NCI-H82 treated with DMSO at 0.1 percent for 48 hours (cell line): ENCODE measurements at regions not wholly inside any gene's neighbourhood (a gene's known extent, or its start where the extent isn't known, plus 50 kb on each side); places are given as distances from the start of the nearest gene placed in this dataset.
"Not testable (repeated sequence)": the region's sequence is repeated elsewhere in the genome, so short reads cannot be mapped to it uniquely, and the experiment has no call there.

Experiments used
- DNase-seq: peaks from one replicate; lab custom pipeline; 2025; ENCODE audit not compliant: unreplicated experiment; lab: John Stamatoyannopoulos, UW

DNA sequence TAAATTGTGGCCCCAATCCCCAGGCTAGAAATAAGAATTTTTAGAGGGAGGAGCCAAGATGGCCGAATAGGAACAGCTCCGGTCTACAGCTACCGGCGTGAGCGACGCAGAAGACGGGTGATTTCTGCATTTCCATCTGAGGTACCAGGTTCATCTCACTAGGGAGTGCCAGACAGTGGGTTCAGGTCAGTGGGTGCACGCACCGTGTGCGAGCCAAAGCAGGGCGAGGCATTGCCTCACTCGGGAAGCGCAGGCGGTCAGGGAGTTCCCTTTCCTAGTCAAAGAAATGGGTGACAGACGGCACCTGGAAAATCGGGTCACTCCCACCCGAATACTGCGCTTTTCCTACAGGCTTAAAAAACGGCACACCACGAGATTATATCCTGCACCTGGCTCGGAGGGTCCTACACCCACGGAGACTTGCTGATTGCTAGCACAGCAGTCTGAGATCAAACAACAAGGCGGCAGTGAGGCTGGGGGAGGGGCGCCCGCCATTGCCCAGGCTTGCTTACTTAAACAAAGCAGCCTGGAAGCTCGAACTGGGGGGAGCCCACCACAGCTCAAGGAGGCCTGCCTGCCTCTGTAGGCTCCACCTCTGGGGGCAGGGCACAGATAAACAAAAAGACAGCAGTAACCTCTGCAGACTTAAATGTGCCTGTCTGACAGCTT, 257.7 kb upstream of the MEIS1 start:
- not testable (repeated sequence) for DNase-seq

DNA sequence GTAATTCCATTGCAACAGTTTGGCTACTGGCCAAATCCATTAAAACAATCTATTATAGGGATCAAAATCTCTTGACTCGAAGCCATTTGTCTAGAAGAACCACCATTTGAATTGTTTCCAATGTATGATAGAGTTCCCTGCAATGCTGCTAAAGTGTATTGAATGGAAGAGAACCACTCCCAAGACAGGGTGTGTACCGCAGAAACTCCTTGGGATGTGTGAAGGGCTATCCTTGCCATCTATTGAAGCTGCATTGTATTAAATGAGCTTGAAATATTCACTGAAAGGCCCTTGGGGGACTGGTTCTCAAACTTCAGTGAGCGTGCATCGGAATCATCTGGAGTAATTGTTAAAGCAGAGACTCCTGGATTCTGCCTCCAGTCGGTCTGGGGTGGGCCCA, 260.4 kb upstream of the MEIS1 start:
- DNase-seq: no peak

DNA sequence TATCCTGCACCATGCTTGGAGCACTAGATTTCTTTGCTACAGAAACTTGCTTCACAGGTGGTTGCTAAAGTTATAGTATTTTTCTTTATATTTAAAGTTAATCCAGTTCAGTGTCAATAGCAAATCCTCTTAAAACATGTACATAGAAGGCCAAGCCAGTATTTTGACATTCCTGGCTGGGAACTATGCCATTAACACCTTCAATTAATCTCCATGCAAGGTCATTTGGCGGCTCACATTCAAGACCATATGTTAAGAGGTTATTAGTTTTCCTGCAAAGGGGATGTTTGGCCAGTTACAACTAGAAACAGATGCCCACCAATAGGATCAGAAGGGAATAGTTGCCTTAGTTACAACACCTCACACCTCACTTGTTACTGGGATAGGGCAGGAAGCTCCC, 261.3 kb upstream of the MEIS1 start:
- peak; percentile 95 for DNase-seq

DNA sequence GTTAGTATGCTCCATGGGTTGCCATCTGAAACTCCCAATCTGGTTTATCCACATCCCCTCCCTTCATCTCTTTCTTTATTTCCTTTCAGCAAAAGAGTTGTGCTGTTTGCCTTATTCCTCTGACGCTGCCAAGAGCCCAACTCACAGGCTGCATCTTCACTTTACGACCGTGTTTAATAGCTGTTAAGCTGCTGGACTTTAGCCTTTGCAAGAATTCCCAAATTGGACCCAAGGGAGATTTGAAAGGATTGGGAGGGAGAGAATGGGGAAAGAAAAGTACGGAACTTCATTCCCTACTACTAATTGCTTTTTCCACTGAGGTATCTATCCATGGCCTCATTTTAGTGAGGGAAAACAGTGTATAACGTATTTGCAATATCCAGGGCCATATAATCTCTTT, 263.4 kb upstream of the MEIS1 start:
- DNase-seq: peak; percentile 11

DNA sequence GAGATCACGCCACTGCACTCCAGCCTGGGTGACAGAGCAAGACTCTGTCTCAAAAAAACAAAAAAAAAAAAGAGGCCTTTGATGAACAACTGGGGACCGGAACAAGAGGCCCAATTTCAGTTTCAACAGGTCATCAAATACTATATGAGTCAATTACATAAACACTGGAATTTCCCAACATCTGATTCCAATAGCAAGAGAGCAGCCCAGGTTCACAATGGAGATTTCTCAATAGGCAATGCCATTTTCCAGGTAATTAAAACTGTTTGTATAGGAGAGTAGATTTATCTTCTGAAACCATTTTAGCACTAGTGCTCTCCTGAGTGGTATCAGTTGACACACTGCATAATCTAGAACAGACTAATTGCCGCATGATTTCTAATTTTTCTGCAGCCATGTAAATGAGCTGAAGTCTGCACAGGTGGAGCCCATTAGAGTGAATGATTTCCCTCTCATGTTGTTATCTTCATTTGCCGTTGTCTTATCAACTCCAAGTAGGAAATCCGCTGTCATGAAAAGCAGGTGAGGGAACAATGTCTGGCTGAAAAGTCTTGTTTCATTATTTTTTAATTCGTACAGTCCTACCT, 264.1 kb upstream of the MEIS1 start:
- no peak for DNase-seq

DNA sequence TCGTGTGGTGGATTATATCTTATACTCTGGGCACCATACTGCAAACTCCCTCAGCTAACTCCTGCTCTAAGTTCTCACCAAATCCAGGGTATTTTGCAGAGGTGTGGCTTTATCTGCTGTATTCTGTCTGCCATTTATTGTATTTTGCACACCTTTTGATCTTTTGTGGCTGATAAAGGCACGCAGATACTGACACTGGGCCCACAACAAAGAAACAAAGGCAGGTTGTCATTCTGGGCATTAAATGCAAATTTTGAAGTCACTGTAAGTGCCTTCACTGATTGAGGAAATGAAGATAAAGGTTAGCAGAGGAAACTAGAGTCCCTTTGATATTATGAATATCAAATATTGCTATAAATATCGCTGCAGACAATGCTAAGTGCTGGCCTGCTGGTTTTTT, 265.8 kb upstream of the MEIS1 start:
- no peak for DNase-seq

DNA sequence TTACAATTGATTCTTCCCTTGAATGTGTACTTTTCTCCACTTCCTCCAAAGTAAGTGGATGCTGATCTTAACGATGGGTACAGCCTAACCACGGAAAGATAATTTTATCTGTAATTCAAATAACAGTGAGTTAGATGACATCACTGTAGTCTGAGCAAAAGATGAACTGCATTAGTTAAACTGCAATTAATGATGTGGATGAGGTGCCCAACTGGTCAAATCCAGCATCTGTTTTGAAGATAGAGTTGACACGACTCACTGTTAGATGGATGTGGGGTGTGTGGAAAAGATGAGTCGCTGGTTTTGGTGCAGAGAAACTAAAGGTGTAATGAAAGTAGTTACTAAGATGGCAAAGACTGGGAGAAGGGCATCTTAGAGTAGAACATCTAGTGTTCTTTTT, 270.5 kb upstream of the MEIS1 start:
- DNase-seq: no peak

DNA sequence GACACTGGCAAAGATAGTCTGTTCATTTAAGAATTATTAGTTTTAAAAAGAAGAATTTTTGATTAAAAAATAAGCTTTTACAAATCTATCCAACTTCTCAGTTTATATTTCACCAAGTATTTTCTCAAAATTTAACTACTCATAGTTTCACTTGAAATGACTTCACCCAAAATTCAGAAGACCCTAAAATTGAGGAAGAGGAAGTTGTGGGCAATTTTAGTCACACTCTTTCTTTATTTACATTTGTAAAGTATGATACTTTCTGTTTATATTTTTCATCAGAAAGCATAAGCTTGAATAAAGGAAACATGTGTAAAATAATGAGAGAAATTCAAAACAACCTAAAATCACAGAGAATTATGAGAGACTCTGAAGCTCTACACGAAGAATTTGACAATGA, 278.8 kb upstream of the MEIS1 start:
- no peak for DNase-seq

DNA sequence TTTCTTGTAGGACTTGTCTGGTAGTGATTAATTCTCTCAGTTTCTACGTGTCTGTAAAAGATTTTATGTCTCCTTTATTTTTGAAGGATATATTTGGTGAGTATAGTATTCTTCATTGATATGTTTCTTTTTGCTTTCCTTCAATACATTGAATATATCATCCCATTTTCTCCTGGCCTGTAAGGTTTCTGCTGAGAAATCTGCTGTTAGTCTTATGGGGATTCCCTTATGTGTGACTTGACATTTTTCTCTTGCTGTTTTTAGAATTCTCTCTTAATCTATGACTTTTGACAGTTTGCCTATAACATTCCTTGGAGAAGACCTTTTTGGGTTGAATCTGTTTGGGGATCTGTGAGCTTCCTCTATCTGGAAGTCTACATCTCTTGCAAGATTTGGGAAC, 281.0 kb upstream of the MEIS1 start:
- DNase-seq: no peak

DNA sequence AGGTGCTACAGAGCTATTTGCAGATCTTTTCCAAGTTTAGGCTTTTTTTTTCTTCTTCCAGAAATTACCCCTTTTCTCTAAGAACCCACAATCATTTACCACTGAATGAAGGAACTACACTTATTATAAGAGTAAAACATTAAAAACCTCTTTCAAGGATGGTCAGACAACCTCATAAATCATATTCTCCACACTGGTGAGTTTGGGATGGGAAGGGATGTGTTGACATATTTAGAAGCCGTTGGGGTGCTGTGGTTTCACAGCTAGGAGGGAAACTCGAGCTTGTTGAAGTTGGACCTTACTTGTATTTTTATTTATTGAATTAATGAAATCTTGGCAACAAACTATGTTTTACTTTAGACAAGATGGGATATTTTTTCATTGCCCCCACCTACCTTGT, 289.4 kb upstream of the MEIS1 start:
- no peak for DNase-seq

DNA sequence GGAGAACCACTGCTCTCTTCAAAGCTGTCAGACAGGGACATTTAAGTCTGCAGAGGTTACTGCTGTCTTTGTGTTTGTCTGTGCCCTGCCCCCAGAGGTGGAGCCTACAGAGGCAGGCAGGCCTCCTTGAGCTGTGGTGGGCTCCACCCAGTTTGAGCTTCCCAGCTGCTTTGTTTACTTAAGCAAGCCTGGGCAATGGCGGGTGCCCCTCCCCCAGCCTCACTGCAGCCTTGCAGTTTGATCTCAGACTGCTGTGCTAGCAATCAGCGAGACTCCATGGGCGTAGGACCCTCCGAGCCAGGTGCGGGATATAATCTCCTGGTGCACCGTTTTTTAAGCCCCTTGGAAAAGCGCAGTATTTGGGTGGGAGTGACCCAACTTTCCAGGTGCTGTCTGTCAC, 290.6 kb upstream of the MEIS1 start:
- not testable (repeated sequence) for DNase-seq

DNA sequence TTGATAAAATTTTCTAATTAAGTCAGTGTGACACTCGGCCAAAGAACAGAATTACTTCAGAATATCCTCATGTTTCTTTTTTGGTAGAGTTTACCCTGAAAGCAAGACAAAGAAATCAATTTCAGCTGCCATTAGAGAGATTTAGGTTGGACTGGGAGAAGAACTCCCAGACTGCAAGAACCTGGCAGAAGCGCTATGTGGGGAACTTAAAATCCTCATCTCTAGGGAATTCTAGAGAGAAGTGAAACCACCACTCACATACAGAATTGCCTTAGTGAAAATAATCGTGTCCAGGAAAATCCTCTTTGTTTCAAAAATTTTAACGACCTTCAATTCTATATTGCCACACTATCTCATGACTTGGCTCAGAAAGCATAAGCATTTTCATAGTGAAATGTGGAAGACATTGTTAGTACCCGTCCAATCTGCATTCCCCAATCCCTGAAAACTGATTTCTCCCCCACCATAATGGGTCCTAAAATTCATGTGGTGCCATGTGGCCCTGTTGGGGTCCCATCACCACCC, 297.3 kb upstream of the MEIS1 start:
- DNase-seq: no peak

DNA sequence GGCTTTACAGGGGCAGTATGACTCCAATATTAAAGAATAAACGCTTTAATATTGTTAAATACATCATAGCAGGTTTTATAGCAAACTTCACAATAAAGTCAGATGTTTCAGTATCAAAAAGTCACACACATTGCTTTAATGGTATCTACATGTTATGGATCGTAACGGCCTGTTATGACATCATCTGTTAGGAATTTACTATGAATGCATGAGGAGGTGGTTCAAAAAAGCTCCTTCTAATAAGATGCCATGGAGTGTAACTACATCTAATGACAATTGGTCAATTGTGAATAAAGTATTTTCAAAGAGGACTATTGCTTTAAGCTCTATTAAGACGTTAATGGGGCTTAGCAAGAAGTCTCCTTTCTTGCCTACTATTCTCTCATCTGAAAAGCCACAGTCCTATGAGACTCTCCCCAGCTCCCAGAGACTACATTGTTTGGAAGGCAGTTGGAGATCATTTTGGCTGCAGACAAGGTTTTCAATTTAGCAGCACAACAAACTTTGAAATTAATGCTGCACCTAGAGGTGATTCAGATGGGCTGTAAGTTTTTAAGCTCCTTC, 300.7 kb upstream of the MEIS1 start:
- DNase-seq: no peak

DNA sequence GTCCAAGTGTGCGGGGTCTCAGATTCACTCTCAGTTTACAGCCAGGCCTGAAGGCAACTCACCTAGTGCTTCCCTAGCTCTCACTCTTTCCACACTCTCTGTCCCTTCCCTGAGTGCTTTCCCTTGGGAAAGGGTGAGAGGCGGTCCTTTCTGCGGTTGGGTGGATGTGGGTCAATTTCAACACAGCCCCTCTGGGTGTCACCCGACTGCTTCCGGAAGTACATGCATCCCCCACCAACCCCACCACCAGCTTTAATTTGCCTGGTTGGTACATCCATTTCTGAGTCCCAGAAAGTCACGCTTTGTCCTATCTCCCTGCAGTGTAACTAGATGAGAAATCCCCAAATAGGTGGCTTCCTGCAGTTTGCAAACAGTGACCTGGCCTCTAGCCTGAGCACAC, 307.3 kb upstream of the MEIS1 start:
- DNase-seq: no peak

DNA sequence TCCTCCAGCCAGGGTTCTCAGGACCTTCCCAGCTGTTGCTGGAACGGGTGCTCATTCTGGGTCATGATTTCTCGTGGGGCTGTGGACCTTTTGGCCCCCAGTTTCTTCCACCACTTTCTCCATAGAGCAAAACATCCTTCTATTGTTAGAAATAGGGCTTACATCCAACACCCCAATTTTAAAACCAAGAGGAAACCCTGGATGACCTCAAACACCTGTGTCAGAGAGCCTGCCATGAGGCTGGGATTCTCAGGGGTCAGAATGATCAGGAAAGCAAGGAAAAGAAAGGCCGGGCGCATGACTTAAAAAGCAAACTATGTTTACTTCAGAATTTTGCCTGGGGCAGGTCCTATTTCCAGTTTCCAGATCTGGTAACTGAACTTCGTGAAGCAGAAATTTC, 307.9 kb upstream of the MEIS1 start:
- no peak for DNase-seq

DNA sequence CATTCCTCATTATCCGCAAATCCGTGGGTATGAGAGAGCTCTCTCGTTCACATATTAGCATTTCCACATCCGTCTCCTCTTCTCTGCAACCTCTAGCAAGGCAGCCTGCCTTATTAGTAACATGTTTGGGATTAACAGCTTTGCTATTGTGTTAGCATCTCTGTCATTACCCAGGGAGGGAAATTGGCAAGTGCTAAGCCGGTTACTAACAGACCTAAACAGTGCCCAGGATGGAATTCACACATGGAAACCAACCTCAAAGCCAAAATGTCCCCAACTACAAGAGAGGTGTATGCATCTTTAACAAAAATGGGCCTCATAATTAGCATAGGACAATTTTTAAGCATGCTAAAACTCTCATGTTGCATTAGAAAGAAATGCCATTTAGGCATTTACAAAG, 309.0 kb upstream of the MEIS1 start:
- peak; percentile 21 for DNase-seq

DNA sequence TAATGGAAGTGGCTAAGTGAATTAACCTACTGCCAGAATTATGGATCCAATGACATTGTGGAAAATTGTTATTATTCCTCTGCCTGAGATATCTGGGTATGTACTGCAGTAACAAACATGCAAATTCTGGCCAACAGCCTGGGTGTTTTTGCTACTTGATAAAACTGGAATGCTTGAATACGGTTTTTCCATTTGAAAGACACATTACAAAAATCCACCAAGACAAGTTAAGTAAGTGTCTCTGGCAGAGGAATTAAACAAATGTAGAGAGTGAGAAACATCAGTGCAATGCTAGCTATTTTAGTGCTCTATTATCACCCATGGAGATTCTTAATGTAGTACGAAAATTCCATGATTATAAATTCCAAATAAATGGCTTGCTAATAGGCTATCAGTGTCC, 312.4 kb upstream of the MEIS1 start:
- no peak for DNase-seq

DNA sequence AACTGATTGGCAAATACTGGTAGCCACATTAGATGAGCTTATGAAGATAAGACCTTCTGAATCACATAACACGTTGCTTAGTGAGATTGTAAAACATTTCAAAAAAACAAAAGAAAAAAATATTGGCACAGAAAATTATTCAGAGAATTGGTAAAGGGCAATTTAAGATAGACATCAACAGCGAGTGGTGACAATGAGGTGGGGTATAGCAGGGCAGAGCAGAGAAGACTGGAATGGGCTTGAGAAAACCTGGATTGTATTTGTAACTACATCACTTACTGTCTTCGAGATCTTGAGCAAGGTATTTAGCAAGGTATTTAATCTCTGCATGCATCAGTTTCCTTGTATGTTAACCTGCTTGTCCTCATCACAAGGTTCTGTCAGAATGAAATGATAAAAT, 313.0 kb upstream of the MEIS1 start:
- no peak for DNase-seq

DNA sequence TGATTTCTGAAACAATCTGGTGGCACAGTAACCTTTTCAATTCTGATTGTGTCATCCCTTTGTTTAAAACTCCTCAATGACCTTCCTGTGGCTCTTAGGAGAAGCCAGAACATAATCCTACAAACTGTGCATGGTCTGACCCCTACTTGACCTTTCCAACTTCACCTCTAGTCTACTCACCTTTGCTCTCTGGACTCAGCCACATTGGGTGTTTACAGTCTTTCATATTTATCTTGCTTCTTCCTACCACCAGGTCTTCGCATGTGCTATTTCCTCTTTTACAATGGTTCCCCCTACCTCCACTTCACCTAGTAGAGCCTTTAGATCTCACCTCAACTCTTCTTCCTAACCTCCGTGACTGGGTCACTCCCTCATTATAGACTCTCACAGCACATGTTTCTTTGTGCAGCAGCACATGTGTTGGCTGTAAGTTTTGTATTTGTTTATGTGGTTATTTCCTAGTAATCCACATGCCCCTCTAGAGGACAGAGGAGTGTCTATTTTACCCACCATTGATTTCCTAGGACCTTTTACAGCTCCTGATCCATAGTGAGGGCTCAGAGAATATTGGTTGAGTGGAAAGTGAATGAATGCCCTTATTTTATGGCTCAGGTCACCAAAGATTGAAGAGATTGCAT, 320.8 kb upstream of the MEIS1 start:
- DNase-seq: no peak

DNA sequence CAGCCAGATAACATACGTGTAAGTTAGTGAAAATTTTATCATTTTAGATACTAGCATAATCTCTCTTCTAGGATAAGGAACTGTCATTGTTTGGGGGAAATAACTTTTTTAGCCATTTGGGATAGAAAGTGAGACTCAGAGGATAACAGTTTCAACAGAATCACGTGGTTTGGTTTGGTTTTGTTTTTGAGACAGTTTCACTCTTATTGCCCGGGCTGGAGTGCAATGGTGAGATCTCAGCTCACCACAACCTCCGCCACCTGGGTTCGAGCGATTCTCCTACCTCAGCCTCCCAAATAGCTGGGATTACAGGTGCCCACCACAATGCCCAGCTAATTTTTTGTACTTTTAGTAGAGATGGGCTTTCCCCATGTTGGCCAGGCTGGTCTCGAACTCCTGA, 323.2 kb upstream of the MEIS1 start:
- no peak for DNase-seq

DNA sequence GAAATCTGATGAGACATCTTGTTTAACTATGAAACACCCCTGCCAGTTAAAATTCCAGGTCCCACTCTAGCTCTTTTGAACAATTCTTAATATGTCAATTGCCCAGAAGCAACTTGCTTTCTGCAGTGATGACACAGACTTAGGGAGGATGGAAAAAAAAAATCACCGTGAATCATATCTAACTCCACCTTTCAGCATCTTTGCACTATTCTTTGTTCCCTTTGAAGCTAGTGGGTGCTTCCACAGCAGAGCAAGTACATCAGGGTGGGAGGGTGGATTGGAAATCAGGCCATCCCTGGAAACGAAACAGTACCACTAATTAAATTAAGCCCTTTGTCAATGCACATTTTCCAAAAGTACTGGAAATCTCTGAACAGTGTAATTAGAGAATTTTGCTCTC, 324.3 kb upstream of the MEIS1 start:
- no peak for DNase-seq

DNA sequence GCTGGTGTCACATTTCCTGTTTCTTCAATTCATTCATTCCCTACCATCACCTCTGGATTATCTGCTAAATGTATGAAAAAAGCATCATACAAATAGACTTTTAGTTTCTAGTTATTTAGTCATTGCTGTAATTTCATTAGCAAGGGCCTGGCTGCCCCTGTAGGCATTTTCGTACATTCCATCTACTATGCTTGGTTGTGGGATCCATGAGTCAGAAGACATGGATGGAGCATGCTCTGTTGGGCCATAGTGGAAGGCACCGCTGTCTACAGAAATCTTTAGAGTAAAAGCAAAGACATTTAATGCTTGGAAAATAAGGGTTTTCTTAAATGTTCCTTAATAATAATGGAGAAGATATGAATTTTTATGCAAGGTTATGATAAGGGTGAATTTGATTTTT, 324.8 kb upstream of the MEIS1 start:
- no peak for DNase-seq
